Colonic mucosa (tissue), 4 donors: ENCODE measurements at regions not wholly inside any gene's neighbourhood (a gene's known extent, or its start where the extent isn't known, plus 50 kb on each side); places are given as distances from the start of the nearest gene placed in this dataset.
"Not testable (repeated sequence)": the region's sequence is repeated elsewhere in the genome, so short reads cannot be mapped to it uniquely, and the experiment has no call there.

ENCODE experiments used
- DNase-seq: peaks from one replicate; pipeline ENCODE4 v3.0.0-alpha.2; 2020
- H3K27ac ChIP-seq: fragments of 200-600 bp; one replicate; pipeline ENCODE4 v1.8.0; 2021
- H3K27me3 ChIP-seq: fragments of 200-600 bp; one replicate; pipeline ENCODE4 v1.8.0; 2021
- H3K36me3 ChIP-seq: fragments of 200-600 bp; one replicate; pipeline ENCODE4 v1.8.0; 2021
- H3K4me1 ChIP-seq: fragments of 200-600 bp; one replicate; pipeline ENCODE4 v1.8.0; 2021; ENCODE audit warnings: mild to moderate bottlenecking
- H3K4me3 ChIP-seq: fragments of 200-600 bp; one replicate; pipeline ENCODE4 v1.8.0; 2021
- H3K9ac ChIP-seq, 2 donors: one replicate each; pipeline ENCODE4 v1.7.0; 2013; ENCODE audit warnings: control low read depth in 2 of 2, low read depth in 2 of 2, low read length in 2 of 2
- H3K9me3 ChIP-seq: fragments of 200-600 bp; one replicate; pipeline ENCODE4 v1.8.0; 2021
- intact Hi-C: fragments of 100-400 bp; cut with DNase I; formaldehyde crosslinking; loops from one replicate; pipeline ENCODE4 v1.14.1; 2022
- donor health status: healthy.
- donor health status: DM: no; HTN: no; CAD: no.
- donor health status: DM: no; HTN: no; CAD: no.

GRCh38 chr14:105668471-105669230 lies 142.3 kb downstream of the TMEM121 start:
- H3K27ac ChIP-seq, H3K9me3 ChIP-seq, intact Hi-C loops, H3K27me3 ChIP-seq, H3K36me3 ChIP-seq, H3K9ac ChIP-seq, DNase-seq, H3K4me3 ChIP-seq, H3K4me1 ChIP-seq: not testable (repeated sequence)

DNA sequence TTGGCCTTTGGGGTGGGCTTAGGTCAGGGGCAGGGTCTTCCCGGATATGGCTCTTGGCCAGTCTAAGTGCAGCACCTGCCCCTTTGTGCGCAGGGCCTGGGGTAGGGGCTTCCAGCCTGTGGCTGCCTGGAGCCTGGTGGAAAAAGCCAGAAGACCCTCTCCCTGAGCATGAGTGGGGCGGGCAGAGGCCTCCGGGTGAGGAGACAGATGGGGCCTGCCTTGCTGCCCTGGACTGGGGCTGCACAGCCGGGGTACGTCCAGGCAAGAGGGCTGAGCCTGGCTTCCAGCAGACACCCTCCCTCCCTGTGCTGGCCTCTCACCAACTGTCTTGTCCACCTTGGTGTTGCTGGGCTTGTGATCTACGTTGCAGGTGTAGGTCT lies 142.8 kb downstream of the TMEM121 start:
- intact Hi-C loops, H3K27me3 ChIP-seq, DNase-seq, H3K4me3 ChIP-seq, H3K9me3 ChIP-seq, H3K36me3 ChIP-seq, H3K4me1 ChIP-seq, H3K27ac ChIP-seq, H3K9ac ChIP-seq: not testable (repeated sequence)

DNA sequence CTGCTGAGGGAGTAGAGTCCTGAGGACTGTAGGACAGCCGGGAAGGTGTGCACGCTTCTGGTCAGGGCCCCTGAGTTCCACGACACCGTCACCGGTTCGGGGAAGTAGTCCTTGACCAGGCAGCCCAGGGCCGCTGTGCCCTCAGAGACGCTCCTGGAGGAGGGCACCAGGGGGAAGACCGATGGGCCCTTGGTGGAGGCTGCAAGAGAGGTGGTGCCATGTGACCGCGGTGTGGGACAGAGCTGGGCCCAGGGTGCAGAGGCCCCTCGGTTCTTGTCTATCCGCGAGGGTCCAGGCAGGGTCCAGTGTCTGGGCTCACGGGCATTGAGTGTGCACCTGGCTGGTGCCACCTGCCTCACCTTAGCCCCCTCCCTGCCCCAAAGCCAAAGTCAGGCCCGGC lies 143.3 kb downstream of the TMEM121 start:
- DNase-seq, H3K27me3 ChIP-seq, H3K36me3 ChIP-seq, H3K9ac ChIP-seq, H3K27ac ChIP-seq, H3K9me3 ChIP-seq, H3K4me1 ChIP-seq, intact Hi-C loops, H3K4me3 ChIP-seq: not testable (repeated sequence)

DNA sequence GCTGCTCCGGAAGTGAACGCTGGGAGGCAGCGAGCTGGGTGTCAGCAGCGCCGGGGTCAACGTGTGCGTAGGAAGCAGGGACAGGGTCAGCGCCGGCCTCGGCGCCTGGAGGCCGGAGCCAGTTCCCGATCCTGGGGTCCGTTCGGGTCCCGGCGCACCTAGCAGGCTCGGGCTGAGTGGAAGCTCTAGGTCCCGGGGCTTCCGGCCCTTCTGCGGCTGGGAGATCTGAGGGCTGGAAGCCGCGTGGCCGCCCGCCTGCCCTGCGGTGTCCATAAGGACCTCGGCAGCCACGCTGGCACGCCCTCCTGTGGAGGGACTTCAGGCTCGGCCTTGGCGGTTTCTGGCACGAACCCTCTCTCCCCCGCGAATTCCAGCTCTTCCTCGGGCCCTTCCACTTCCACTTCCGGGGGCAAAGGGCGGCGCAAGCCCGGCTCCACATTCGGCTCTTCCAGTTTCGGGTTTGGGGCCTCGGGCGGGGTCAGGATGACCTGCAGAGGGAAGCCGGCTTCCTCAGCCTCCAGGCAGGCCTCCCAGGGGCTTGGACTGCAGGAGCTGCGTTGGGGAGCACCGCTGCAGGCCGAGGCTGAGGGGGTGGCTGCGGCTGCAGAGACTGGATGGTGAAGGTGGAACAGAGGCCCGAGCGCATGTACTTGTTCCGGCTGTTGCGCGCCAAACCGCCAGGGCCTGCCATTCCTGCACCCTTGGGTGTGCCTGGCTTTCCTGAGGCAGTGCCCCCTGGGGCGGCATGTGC lies 146.2 kb downstream of the TMEM121 start:
- H3K4me1 ChIP-seq, intact Hi-C loops, H3K27ac ChIP-seq, H3K9ac ChIP-seq, DNase-seq, H3K4me3 ChIP-seq, H3K36me3 ChIP-seq, H3K27me3 ChIP-seq, H3K9me3 ChIP-seq: not testable (repeated sequence)

DNA sequence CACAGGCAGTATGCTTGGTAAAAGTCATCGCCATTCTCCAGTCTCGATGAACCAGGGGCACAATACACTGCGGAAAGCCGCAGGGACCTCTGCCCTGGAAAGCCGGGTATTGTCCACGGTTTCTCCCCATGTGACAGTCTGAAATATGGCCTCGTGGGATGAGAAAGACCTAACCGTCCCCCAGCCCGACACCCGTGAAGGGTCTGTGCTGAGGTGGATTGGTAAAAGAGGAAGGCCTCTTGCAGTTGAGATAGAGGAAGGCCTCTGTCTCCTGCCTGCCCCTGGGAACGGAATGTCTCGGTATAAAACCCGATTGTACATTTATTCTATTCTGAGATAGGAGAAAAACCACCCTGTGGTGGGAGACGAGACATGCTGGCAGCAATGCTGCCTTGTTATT lies 149.1 kb downstream of the TMEM121 start:
- H3K9ac ChIP-seq, H3K27me3 ChIP-seq, intact Hi-C loops, DNase-seq, H3K4me1 ChIP-seq, H3K9me3 ChIP-seq, H3K4me3 ChIP-seq, H3K36me3 ChIP-seq, H3K27ac ChIP-seq: not testable (repeated sequence)

DNA sequence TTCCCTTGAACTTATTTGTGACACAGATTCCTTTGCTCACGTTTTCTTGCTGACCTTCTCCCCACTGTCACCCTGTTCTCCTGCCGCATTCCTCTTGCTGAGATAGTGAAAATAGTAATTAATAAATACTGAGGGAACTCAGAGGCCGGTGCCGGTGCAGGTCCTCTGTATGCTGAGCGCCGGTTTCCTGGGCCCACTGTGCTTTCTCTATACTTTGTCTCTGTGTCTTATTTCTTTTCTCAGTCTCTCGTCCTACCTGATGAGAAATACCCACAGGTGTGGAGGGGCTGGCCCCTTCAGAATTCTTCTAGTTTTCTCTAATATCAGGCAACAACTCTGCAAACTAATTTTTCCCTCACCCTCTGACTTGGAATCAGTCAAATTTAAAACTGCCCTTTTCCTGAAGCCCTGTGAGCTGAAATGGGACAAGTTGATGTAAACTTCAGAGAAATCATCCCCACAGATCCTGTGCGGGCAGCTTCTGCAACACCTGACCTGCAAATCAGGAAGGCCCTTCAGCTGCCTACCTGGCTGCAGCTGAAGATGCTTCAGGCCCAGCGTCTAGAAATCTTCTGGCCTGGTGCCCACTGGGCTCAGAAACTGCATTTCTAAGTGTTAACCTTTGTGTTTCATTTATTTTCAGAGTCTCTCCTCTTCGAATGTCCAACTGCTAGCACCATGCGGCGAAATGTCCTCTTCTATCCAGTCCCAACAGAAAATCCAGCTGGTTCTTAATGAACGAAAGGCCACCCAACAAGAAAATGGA lies 149.7 kb downstream of the TMEM121 start:
- H3K9me3 ChIP-seq, intact Hi-C loops, H3K27ac ChIP-seq, H3K4me1 ChIP-seq, H3K4me3 ChIP-seq, H3K36me3 ChIP-seq, H3K9ac ChIP-seq, H3K27me3 ChIP-seq, DNase-seq: not testable (repeated sequence)

DNA sequence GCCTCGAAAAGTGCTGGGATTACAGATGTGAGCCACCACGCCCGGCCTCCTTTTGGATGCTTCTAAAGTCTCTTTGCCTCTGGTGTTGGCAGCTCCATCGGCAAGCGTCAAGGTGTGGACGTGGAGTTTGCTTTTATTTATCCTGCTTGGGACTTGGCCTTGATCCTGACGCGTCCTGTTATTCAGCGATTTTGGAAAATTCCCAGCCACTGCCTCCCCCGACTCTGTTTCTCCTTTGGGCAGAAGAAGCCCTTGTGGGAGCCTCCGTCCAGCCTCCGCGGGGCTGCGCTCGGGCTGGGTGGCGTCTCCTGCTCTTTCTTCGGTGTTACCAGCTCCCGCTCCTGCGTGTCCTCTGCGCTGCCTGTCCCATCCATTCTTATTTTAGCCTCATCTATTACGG lies 151.7 kb downstream of the TMEM121 start:
- not testable (repeated sequence) for DNase-seq

GRCh38 chr14:105678996-105679958 lies 152.9 kb downstream of the TMEM121 start:
- H3K27me3 ChIP-seq, intact Hi-C loops, H3K36me3 ChIP-seq, H3K4me1 ChIP-seq, DNase-seq, H3K9ac ChIP-seq, H3K4me3 ChIP-seq, H3K9me3 ChIP-seq, H3K27ac ChIP-seq: not testable (repeated sequence)

More for the DNA sequence above, 151.7 kb downstream of the TMEM121 start:
- H3K9ac ChIP-seq, H3K9me3 ChIP-seq, H3K27ac ChIP-seq, H3K36me3 ChIP-seq, H3K27me3 ChIP-seq, intact Hi-C loops, H3K4me3 ChIP-seq, H3K4me1 ChIP-seq: not testable (repeated sequence)

DNA sequence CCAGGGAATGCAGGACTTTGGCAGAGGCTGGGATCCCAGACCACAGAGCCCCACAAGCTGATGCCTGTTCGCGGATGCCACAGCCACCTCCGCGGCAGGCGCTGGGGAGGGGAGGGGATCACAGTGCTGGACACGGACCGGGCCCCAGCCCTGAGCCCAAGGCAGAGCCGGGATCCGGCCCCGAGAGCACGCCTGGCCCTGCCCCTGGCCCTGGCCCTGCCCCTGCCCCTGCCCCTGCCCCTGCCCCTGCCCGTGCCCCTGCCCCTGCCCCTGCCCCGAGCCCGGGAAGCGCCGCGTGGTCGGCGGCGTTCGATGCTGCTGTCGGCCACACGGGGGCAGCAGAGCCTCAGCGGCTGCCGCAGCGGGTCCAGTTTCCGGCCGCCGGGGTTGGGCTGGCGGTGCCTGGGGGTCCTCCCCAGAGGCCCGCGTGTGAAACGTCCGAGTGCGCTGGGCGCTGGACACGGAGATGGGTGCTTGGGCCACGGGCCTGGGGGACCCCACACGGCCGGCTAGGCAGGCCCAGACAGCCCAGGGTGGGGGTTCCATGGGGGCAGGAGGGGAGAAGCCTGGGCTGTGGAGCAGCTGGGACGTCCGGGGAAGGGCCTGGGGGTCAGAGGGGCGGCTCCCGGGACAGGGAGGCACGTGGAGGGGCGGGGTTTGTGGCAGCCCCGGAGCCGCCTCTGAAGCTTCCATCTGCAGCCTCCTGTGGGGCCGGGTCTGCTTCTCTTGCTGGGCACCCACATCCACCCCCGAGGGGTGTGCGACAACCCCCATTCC lies 153.8 kb downstream of the TMEM121 start:
- H3K36me3 ChIP-seq, intact Hi-C loops, H3K27me3 ChIP-seq, H3K27ac ChIP-seq, DNase-seq, H3K9me3 ChIP-seq, H3K9ac ChIP-seq, H3K4me1 ChIP-seq, H3K4me3 ChIP-seq: not testable (repeated sequence)

DNA sequence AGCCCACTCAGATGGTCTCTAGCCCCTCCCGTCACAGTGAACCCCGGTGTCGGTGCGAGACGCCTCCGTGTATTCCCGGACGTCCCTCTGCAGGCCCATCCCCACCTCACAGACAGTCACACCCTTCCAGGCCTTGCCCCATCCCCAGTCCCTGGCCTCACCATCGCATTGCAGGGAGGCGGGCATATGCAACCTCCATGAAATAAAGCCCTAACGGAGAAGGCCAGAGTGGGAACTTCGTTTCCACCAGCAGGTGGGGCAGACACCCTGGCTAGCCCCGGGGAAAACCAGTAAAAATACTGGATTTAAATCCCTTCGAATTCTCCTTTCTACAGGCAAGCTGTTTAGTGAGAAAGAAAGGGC lies 154.3 kb downstream of the TMEM121 start:
- H3K27me3 ChIP-seq, DNase-seq, H3K9ac ChIP-seq, H3K9me3 ChIP-seq, H3K4me3 ChIP-seq, intact Hi-C loops, H3K4me1 ChIP-seq, H3K27ac ChIP-seq, H3K36me3 ChIP-seq: not testable (repeated sequence)

- H3K36me3 ChIP-seq, intact Hi-C loops, H3K4me3 ChIP-seq, H3K9me3 ChIP-seq, H3K27me3 ChIP-seq, DNase-seq, H3K27ac ChIP-seq, H3K9ac ChIP-seq, H3K4me1 ChIP-seq: not testable (repeated sequence)
Measured at GRCh38 chr14:105681606-105682185, 155.3 kb downstream of the TMEM121 start.

GRCh38 chr14:105682442-105682841 lies 156.1 kb downstream of the TMEM121 start:
- H3K9ac ChIP-seq, H3K9me3 ChIP-seq, H3K4me1 ChIP-seq, H3K27ac ChIP-seq, H3K4me3 ChIP-seq, H3K36me3 ChIP-seq, H3K27me3 ChIP-seq, DNase-seq, intact Hi-C loops: not testable (repeated sequence)
